ENCODE measurements at regions not wholly inside any gene's neighbourhood (a gene's known extent, or its start where the extent isn't known, plus 50 kb on each side); places are given as distances from the start of the nearest gene placed in this dataset.

- TF ChIP-seq JUND (IDR thresholded peaks at IDR 0.05) (peak in 1 of 2 donors; percentile 48), YY1 (IDR thresholded peaks at IDR 0.05) (no peak), REST (IDR thresholded peaks at IDR 0.05) (no peak)
- Histone ChIP-seq H3K4me3 (ENCODE audit: low read depth in 1 of 3, low read length in 3 of 3) (no peak overlapping the region), H3K4me1 (ENCODE audit: control insufficient read depth in 4 of 4, insufficient read depth in 4 of 4, low read length in 3 of 4) (peaks cover 2 to 27% (median 6%) of the 10 kb centered on the region in 4 donors), H3K9ac (ENCODE audit: low read depth in 1 of 2, low read length in 2 of 2) (peak overlapping the region; percentile 12 to 83), H3K9me3 (ENCODE audit: control insufficient read depth in 4 of 4, low read length in 3 of 4) (no peaks in the 10 kb centered on the region), H3K27ac (ENCODE audit: low read depth in 1 of 2, low read length in 2 of 2) (peak overlapping the region; percentile 76 to 88), H3K27me3 (ENCODE audit: control insufficient read depth in 4 of 4, insufficient read depth in 4 of 4, low read length in 3 of 4) (no peaks in the 10 kb centered on the region), H3K36me3 (ENCODE audit: control insufficient read depth in 4 of 4, insufficient read depth in 3 of 4, low read depth in 1 of 4, low read length in 3 of 4) (no peaks in the 10 kb centered on the region)
- WGBS = 45% methylated on average over 8 of the region's 8 CpGs
- DNase-seq (ENCODE audit: low spot score) = no peak
These were observed 235.7 kb upstream of the ZNF217 start for GRCh38 chr20:53829255-53829723.

GRCh38 chr20:53828682-53829254 is 235.1 kb upstream of the ZNF217 start:
- WGBS = 41% methylated on average over 6 of the region's 6 CpGs
- no peaks in the 10 kb centered on the region for H3K27me3 ChIP-seq (ENCODE audit: control insufficient read depth in 4 of 4, insufficient read depth in 4 of 4, low read length in 3 of 4)
- H3K27ac ChIP-seq (ENCODE audit: low read depth in 1 of 2, low read length in 2 of 2) = peak overlapping the region; percentile 75 to 88
- TF ChIP-seq RAD21 (IDR thresholded peaks at IDR 0.05) (peak in 1 of 2 donors; percentile 24), TAF1 (conservative IDR thresholded peaks at IDR 0.05) (no peak), YY1 (IDR thresholded peaks at IDR 0.05) (peak; percentile 31)
- H3K9me3 ChIP-seq (ENCODE audit: control insufficient read depth in 4 of 4, low read length in 3 of 4) = no peaks in the 10 kb centered on the region
- no peak overlapping the region for H3K4me3 ChIP-seq (ENCODE audit: low read depth in 1 of 3, low read length in 3 of 3)
- no peak for DNase-seq (ENCODE audit: low spot score)
- no peaks in the 10 kb centered on the region for H3K36me3 ChIP-seq (ENCODE audit: control insufficient read depth in 4 of 4, insufficient read depth in 3 of 4, low read depth in 1 of 4, low read length in 3 of 4)
- peak overlapping the region; percentile 12 to 45 for H3K9ac ChIP-seq (ENCODE audit: low read depth in 1 of 2, low read length in 2 of 2)
- H3K4me1 ChIP-seq (ENCODE audit: control insufficient read depth in 4 of 4, insufficient read depth in 4 of 4, low read length in 3 of 4) = peaks cover 2 to 27% (median 6%) of the 10 kb centered on the region in 4 donors

- Histone ChIP-seq H3K9me3 (ENCODE audit: control insufficient read depth in 4 of 4, low read length in 3 of 4) (no peaks in the 10 kb centered on the region), H3K4me1 (ENCODE audit: control insufficient read depth in 4 of 4, insufficient read depth in 4 of 4, low read length in 3 of 4) (peaks cover 2 to 27% (median 6%) of the 10 kb centered on the region in 4 donors), H3K36me3 (ENCODE audit: control insufficient read depth in 4 of 4, insufficient read depth in 3 of 4, low read depth in 1 of 4, low read length in 3 of 4) (no peaks in the 10 kb centered on the region), H3K9ac (ENCODE audit: low read depth in 1 of 2, low read length in 2 of 2) (no peak overlapping the region), H3K4me3 (ENCODE audit: low read depth in 1 of 3, low read length in 3 of 3) (no peak overlapping the region), H3K27me3 (ENCODE audit: control insufficient read depth in 4 of 4, insufficient read depth in 4 of 4, low read length in 3 of 4) (no peaks in the 10 kb centered on the region), H3K27ac (ENCODE audit: low read depth in 1 of 2, low read length in 2 of 2) (peak overlapping the region; percentile 75 to 88)
- WGBS = 51% methylated on average over 5 of the region's 5 CpGs
- no peak for DNase-seq (ENCODE audit: low spot score)
- no peak for TF ChIP-seq TAF1 (conservative IDR thresholded peaks at IDR 0.05)
- no peak for TF ChIP-seq HNF4G (IDR thresholded peaks at IDR 0.05)
- TF ChIP-seq ZBTB33 (IDR thresholded peaks at IDR 0.05) = no peak
- no peak for TF ChIP-seq REST (IDR thresholded peaks at IDR 0.05)
- TF ChIP-seq EGR1 (IDR thresholded peaks at IDR 0.05; ENCODE audit: low read depth in 2 of 2) = no peak
- no peak for TF ChIP-seq ATF3 (IDR thresholded peaks at IDR 0.05)
- TF ChIP-seq RAD21 (IDR thresholded peaks at IDR 0.05) = no peak
- no peak for TF ChIP-seq YY1 (IDR thresholded peaks at IDR 0.05)
- no peak for TF ChIP-seq FOXA1 (IDR thresholded peaks at IDR 0.05)
- no peak for TF ChIP-seq SP1 (IDR thresholded peaks at IDR 0.05)
- TF ChIP-seq JUND (IDR thresholded peaks at IDR 0.05) = no peak
- no peak for TF ChIP-seq NR2F2 (IDR thresholded peaks at IDR 0.05)
- TF ChIP-seq CTCF (IDR thresholded peaks at IDR 0.05; ENCODE audit: low read depth, low read length, missing input control) = no peak
- TF ChIP-seq HNF4A (conservative IDR thresholded peaks at IDR 0.05) = no peak
- TF ChIP-seq RXRA (IDR thresholded peaks at IDR 0.05) = no peak
These were observed 234.5 kb upstream of the ZNF217 start for GRCh38 chr20:53828088-53828681.

Data from liver (tissue), 8 donors.